ENCODE measurements at regions not wholly inside any gene's neighbourhood (a gene's known extent, or its start where the extent isn't known, plus 50 kb on each side); places are given as distances from the start of the nearest gene placed in this dataset.

DNA sequence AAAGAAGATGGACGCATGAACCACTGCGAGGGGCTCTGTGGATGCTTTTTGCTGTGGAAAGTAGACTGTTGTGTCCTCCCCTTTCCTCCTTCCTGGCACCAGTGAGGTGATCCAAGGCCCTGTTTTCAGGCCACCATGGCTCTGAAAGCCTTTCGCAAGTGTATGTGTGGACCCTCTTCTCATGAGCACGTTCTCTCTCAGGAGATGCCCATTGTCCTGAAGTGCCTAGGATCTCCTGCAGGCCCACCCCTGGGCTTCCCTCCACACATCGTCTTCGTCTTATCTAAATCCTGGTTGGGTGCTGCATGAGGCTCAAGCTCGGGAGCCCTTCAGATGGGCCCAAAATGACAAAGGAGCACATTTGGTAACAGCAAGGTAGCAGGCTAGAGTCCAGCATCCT is 188.2 kb downstream of the PTPN20 start:
- Mint-ChIP-seq H3K9me3 (peaks cover 3% of the 10 kb centered on the region), H3K27ac (no peak overlapping the region), H3K4me3 (no peak overlapping the region), H3K4me1 (peaks cover 8% of the 10 kb centered on the region), H3K27me3 (ENCODE audit: low read depth) (peaks cover 9% of the 10 kb centered on the region), H3K36me3 (ENCODE audit: low read depth) (no peaks in the 10 kb centered on the region)
- TF ChIP-seq, protein P1, sequence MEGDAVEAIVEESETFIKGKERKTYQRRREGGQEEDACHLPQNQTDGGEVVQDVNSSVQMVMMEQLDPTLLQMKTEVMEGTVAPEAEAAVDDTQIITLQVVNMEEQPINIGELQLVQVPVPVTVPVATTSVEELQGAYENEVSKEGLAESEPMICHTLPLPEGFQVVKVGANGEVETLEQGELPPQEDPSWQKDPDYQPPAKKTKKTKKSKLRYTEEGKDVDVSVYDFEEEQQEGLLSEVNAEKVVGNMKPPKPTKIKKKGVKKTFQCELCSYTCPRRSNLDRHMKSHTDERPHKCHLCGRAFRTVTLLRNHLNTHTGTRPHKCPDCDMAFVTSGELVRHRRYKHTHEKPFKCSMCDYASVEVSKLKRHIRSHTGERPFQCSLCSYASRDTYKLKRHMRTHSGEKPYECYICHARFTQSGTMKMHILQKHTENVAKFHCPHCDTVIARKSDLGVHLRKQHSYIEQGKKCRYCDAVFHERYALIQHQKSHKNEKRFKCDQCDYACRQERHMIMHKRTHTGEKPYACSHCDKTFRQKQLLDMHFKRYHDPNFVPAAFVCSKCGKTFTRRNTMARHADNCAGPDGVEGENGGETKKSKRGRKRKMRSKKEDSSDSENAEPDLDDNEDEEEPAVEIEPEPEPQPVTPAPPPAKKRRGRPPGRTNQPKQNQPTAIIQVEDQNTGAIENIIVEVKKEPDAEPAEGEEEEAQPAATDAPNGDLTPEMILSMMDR (IDR thresholded peaks at IDR 0.05; ENCODE audit: unreplicated experiment in 3 of 3) = no peak

DNA sequence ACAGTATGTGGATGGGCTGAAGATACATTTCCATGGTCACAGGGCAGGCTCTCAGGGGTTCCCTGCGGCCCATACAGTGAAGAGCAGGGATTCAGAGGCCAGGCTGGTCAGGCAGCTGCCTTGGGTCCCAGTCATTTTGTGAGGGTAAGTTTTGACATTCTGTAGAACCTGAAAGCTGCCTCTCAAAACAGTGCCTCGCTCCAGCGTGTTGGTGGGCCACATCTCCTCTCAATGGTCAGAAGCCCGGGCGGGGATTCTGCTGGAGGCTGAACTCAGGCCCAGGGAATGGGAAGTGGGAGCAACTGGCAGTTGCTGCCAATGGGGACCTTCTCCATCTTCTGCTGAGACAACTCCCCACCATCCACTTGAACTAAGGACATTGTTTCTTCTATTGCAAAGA is 190.0 kb downstream of the PTPN20 start:
- H3K4me3 Mint-ChIP-seq = no peak overlapping the region
- peaks cover 3% of the 10 kb centered on the region for H3K9me3 Mint-ChIP-seq
- peaks cover 18% of the 10 kb centered on the region for H3K4me1 Mint-ChIP-seq
- H3K27ac Mint-ChIP-seq = no peak overlapping the region
- H3K36me3 Mint-ChIP-seq (ENCODE audit: low read depth) = no peaks in the 10 kb centered on the region
- peaks cover 3% of the 10 kb centered on the region for H3K27me3 Mint-ChIP-seq (ENCODE audit: low read depth)
- TF ChIP-seq, protein P1 (IDR thresholded peaks at IDR 0.05; ENCODE audit: unreplicated experiment in 3 of 3) = no peak

DNA sequence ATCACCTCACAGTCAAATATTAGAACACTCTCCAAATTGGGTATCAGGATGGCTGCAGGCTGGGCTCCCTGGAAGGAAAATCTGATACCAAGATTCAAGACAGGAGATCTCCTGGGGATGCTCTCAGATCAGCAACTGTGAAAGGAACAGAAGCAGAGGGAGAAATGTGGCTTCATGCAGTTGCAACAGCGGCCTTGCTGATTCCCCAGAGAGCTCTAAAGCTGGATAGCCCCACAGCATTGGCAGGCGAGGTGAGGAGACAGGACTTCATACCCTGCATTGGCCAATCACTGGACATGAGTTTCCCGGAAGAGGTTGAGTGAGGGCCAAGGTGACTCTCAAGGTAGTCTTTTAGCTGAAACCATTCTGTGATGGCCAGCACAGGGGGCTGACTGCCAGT is 190.6 kb downstream of the PTPN20 start:
- TF ChIP-seq, protein P1 (IDR thresholded peaks at IDR 0.05; ENCODE audit: unreplicated experiment in 3 of 3) = no peak
- Mint-ChIP-seq H3K27ac (no peak overlapping the region), H3K4me1 (peaks cover 24% of the 10 kb centered on the region), H3K9me3 (peaks cover 3% of the 10 kb centered on the region), H3K27me3 (ENCODE audit: low read depth) (peaks cover 3% of the 10 kb centered on the region), H3K4me3 (no peak overlapping the region), H3K36me3 (ENCODE audit: low read depth) (no peaks in the 10 kb centered on the region)

DNA sequence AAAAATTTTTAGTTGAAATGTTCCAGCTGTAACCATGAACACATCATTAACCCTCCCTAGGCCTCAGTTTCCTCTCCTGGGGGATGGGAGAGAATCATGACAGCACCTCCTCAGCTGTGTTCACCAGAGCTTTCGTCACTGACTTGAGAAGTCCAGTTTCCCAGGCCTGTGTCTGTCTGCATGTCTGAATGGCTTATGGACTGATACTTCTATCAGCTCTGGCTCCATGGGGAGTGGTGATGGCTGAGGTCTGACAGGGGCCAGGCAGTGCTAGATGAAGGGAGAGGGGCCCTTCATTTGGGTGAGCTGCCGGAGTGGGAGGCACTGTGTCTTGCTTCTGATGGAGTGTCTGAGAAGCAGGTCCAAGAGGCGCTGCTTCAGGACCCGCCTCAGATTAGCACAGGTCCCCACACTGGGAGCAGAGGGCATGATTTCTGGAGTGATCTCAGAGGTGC is 192.9 kb downstream of the PTPN20 start:
- H3K36me3 Mint-ChIP-seq (ENCODE audit: low read depth) = no peaks in the 10 kb centered on the region
- peaks cover 38% of the 10 kb centered on the region for H3K4me1 Mint-ChIP-seq
- TF ChIP-seq, protein P1 (IDR thresholded peaks at IDR 0.05; ENCODE audit: unreplicated experiment in 3 of 3) = no peak
- H3K27me3 Mint-ChIP-seq (ENCODE audit: low read depth) = peaks cover 3% of the 10 kb centered on the region
- peak overlapping the region in 1 of 3 experiments; percentile 11 for H3K27ac Mint-ChIP-seq
- peaks cover 3% of the 10 kb centered on the region for H3K9me3 Mint-ChIP-seq
- H3K4me3 Mint-ChIP-seq = no peak overlapping the region

DNA sequence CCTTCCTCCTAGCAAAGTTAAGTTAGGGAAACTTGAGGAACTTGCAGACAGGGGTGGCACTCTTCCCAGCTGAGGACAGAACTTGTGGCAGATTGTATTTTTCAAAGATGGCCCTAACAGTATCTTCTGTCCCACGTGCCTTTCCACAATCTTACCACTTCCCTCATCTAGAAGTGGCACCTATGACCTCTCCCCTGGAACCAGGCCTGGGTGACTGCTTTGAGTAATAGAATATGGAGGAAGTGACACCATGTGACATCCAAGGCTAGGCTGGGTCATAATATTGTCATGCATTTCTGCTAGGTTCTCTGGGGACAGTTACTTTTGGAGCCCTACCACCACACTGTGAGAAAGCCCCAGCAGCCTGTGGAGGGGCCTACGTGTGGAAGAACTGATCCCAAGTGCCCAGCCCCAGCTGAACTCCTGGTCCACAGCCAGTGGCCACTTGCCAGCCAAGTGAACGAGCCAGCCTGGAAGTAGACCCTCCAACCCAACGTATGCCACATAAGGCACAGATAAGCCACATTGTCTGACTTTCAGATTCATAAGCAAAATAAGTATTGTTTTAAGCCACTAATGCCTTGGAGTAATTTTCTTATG is 193.7 kb downstream of the PTPN20 start:
- H3K27me3 Mint-ChIP-seq (ENCODE audit: low read depth) = peaks cover 3% of the 10 kb centered on the region
- no peak overlapping the region for H3K27ac Mint-ChIP-seq
- TF ChIP-seq, protein P1 (IDR thresholded peaks at IDR 0.05; ENCODE audit: unreplicated experiment in 3 of 3) = no peak
- peaks cover 3% of the 10 kb centered on the region for H3K9me3 Mint-ChIP-seq
- no peaks in the 10 kb centered on the region for H3K36me3 Mint-ChIP-seq (ENCODE audit: low read depth)
- H3K4me1 Mint-ChIP-seq = peaks cover 45% of the 10 kb centered on the region
- no peak overlapping the region for H3K4me3 Mint-ChIP-seq
